PC-3 (cell line): ENCODE measurements at regions not wholly inside any gene's neighbourhood (a gene's known extent, or its start where the extent isn't known, plus 50 kb on each side); places are given as distances from the start of the nearest gene placed in this dataset.

Experiments
- ATAC-seq: fragments of 200-7000 bp; cut with Tn5 transposase; 2 replicates; pipeline ENCODE4 v1.9.1; 2020; ENCODE audit warnings: mild to moderate bottlenecking, moderate library complexity
- BruUV-seq: library from RNA; stranded (reverse); fragments of 400-500 nt; replicated peaks from 2 replicates; lab custom pipeline; 2021; lab: Mats Ljungman, UMichigan
- CTCF ChIA-PET: fragments of 300-600 bp; sonication (Branson Sonifier 250); formaldehyde crosslinking; loops from one replicate; lab custom pipeline; 2022; ENCODE audit warnings: antibody characterized with exemption; lab: Charles Lee
- POLR2A ChIA-PET: fragments of 300-600 bp; sonication (Branson Sonifier 250); formaldehyde crosslinking; loops from one replicate; lab custom pipeline; 2022; ENCODE audit warnings: antibody characterized with exemption; ENCODE audit not compliant: unreplicated experiment; lab: Charles Lee
- DNase-seq: peaks from one replicate; pipeline ENCODE4 v3.0.0-alpha.2; 2015
- H2AFZ ChIP-seq: fragments of 300-600 bp; sonication (generic); 2 replicates; pipeline ENCODE4 v1.6.0; 2016; ENCODE audit warnings: antibody characterized with exemption, low read length
- H3F3A ChIP-seq: fragments of 300-600 bp; sonication (generic); one replicate; pipeline ENCODE4 v1.6.0; 2017; ENCODE audit warnings: antibody characterized with exemption, low read length, control low read depth, mild to moderate bottlenecking; ENCODE audit not compliant: unreplicated experiment
- H3K27ac ChIP-seq: fragments of 300-600 bp; sonication (generic); 2 replicates; pipeline ENCODE4 v1.5.1; 2016; ENCODE audit warnings: mild to moderate bottlenecking, low read length
- H3K27me3 ChIP-seq: fragments of 300-600 bp; sonication (generic); 2 replicates; pipeline ENCODE4 v1.6.1; 2016; ENCODE audit warnings: low read length, mixed read lengths
- H3K36me3 ChIP-seq: fragments of 300-600 bp; sonication (generic); 2 replicates; pipeline ENCODE4 v1.6.1; 2016; ENCODE audit warnings: low read depth, mixed run types, low read length, mixed read lengths
- H3K4me1 ChIP-seq: fragments of 300-600 bp; sonication (generic); 2 replicates; pipeline ENCODE4 v1.5.1; 2016; ENCODE audit warnings: low read length; ENCODE audit not compliant: insufficient read depth
- H3K4me2 ChIP-seq: fragments of 300-600 bp; sonication (generic); 2 replicates; pipeline ENCODE4 v1.6.0; 2016; ENCODE audit warnings: low read length
- H3K4me3 ChIP-seq: fragments of 300-600 bp; sonication (generic); 2 replicates; pipeline ENCODE4 v1.5.1; 2016; ENCODE audit warnings: mild to moderate bottlenecking, low read length, mixed read lengths
- H3K79me2 ChIP-seq: fragments of 300-600 bp; sonication (generic); 2 replicates; pipeline ENCODE4 v1.6.1; 2017; ENCODE audit warnings: low read length, mixed read lengths
- H3K9ac ChIP-seq: fragments of 300-600 bp; sonication (generic); 2 replicates; pipeline ENCODE4 v1.6.0; 2016; ENCODE audit warnings: mild to moderate bottlenecking, low read length
- H3K9me2 ChIP-seq: fragments of 300-600 bp; sonication (generic); replicated peaks from 2 replicates; pipeline ENCODE4 v1.6.1; 2016; ENCODE audit warnings: mixed run types, low read length, mixed read lengths
- H3K9me3 ChIP-seq: fragments of 300-600 bp; sonication (generic); 2 replicates; pipeline ENCODE4 v1.6.1; 2016; ENCODE audit warnings: low read length, mixed read lengths
- H4K20me1 ChIP-seq: fragments of 300-600 bp; sonication (generic); 2 replicates; pipeline ENCODE4 v1.6.1; 2016; ENCODE audit warnings: low read length, mixed read lengths
- EZH2 ChIP-seq: fragments of 300-600 bp; sonication (generic); IDR thresholded peaks from one replicate; pipeline ENCODE4 v1.6.1; 2017; ENCODE audit warnings: antibody characterized with exemption, mild to moderate bottlenecking, low read length; ENCODE audit not compliant: unreplicated experiment
- EZH2phosphoT487 ChIP-seq: fragments of 300-600 bp; sonication (generic); IDR thresholded peaks from 2 replicates; pipeline ENCODE4 v1.6.1; 2018; ENCODE audit warnings: mild to moderate bottlenecking, antibody characterized with exemption, low read length, borderline replicate concordance
- intact Hi-C: fragments of 100-400 bp; cut with micrococcal nuclease; formaldehyde crosslinking; loops from 2 replicates; pipeline ENCODE4 v1.9.0; 2023
- TF ChIP-seq, protein P1 (sequence below): fragments of 300-600 bp; sonication (generic); conservative IDR thresholded peaks from 2 replicates; pipeline ENCODE4 v1.5.1; 2017; ENCODE audit warnings: antibody characterized with exemption, low read depth, mild to moderate bottlenecking, low read length

DNA sequence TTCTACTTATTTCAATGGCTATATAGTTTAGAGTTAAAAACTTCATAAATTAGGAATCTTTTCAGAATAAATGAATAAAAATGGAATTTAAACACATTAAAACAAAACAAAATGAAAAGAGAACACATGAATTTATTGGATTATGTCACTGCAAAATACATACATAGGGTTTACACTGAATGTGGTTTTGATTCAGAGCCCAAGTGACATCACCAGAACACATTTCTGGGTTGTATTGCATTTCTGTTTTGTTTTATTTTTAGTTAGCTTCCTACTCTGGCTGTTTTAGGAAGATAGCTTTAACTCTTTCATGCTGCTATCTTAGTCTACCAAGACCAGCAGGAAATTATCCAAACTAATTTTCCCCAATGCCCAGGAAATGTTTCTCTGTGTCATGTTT lies 1935.0 kb downstream of the EFNA5 start:
- no peak overlapping the region for H2AFZ ChIP-seq
- POLR2A ChIA-PET = no interaction called here
- no peak overlapping the region for H3K9ac ChIP-seq
- H3K4me3 ChIP-seq = no peak overlapping the region
- TF ChIP-seq, protein P1, sequence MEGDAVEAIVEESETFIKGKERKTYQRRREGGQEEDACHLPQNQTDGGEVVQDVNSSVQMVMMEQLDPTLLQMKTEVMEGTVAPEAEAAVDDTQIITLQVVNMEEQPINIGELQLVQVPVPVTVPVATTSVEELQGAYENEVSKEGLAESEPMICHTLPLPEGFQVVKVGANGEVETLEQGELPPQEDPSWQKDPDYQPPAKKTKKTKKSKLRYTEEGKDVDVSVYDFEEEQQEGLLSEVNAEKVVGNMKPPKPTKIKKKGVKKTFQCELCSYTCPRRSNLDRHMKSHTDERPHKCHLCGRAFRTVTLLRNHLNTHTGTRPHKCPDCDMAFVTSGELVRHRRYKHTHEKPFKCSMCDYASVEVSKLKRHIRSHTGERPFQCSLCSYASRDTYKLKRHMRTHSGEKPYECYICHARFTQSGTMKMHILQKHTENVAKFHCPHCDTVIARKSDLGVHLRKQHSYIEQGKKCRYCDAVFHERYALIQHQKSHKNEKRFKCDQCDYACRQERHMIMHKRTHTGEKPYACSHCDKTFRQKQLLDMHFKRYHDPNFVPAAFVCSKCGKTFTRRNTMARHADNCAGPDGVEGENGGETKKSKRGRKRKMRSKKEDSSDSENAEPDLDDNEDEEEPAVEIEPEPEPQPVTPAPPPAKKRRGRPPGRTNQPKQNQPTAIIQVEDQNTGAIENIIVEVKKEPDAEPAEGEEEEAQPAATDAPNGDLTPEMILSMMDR = no peak
- no peak for TF ChIP-seq EZH2
- TF ChIP-seq EZH2phosphoT487 = no peak
- DNase-seq = peak; percentile 50
- intact Hi-C loops = no loop called here
- no TSS peak for BruUV-seq
- H3K4me1 ChIP-seq = peaks cover 23% of the 10 kb centered on the region
- H3K9me2 ChIP-seq = no peaks in the 10 kb centered on the region
- H3K27me3 ChIP-seq = no peaks in the 10 kb centered on the region
- CTCF ChIA-PET = no interaction called here
- H4K20me1 ChIP-seq = no peaks in the 10 kb centered on the region
- H3K36me3 ChIP-seq = no peaks in the 10 kb centered on the region
- peak overlapping the region; percentile 56 for H3K27ac ChIP-seq
- H3K4me2 ChIP-seq = no peak overlapping the region
- no peaks in the 10 kb centered on the region for H3F3A ChIP-seq
- peak; percentile 61 for ATAC-seq
- H3K9me3 ChIP-seq = 0 out of 2 replicates have a peak, but pooled peaks cover 3% of the 10 kb centered on the region
- no peaks in the 10 kb centered on the region for H3K79me2 ChIP-seq

DNA sequence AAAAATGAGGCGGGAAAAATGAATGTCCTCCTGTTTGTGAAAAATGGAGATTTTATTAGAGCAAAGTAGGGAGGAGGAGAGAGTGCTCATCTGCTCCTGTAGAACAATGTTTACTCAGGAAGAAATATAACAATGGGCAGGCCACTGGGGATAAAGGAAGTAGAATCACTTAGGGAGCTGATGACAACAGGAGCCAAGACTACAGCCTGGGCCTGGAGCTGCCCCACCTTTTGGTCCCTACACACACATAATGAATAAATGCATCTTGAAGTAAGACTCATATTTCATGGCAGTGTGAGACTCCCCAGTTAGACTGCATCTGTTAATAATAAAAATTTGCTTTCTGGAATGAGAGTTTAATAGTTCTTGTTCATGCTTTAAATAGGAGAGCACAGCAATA lies 1939.8 kb downstream of the EFNA5 start:
- Histone ChIP-seq H3K9me2 (no peaks in the 10 kb centered on the region), H3K4me2 (no peak overlapping the region), H3K79me2 (no peaks in the 10 kb centered on the region), H3K27me3 (no peaks in the 10 kb centered on the region), H3K4me3 (no peak overlapping the region), H3K9ac (no peak overlapping the region), H3K36me3 (no peaks in the 10 kb centered on the region), H3K4me1 (peaks cover 11% of the 10 kb centered on the region; the same call in 1 of the 2 replicates), H3K27ac (no peak overlapping the region), H3F3A (no peaks in the 10 kb centered on the region), H4K20me1 (no peaks in the 10 kb centered on the region), H2AFZ (no peak overlapping the region), H3K9me3 (0 out of 2 replicates have a peak, but pooled peaks cover 3% of the 10 kb centered on the region)
- ATAC-seq = peak; percentile 38; the same call in 1 of the 2 replicates
- intact Hi-C loops = no loop called here
- POLR2A ChIA-PET = no interaction called here
- BruUV-seq = no TSS peak
- CTCF ChIA-PET = no interaction called here
- no peak for DNase-seq
- TF ChIP-seq EZH2 (no peak), EZH2phosphoT487 (no peak)
- TF ChIP-seq, protein P1 = no peak

DNA sequence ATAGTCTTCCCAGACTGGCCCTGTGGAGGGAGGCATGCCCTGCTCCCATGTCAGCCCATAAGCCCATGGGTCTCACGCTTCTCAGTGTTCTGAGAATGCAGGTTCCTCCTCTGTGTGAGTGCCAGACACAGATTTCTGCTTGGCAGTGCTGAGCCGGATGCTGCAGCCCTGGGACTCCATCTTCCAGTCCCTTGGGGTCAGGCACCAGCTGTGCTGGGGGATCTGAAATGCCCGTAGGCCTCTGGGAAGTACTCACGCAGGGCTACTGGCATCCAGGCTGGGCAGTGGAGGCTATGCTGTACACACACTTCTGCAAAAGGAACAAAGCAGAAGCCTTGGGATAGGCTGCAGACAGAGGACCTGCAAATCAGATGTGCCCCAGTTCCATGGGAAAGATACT lies 1944.6 kb downstream of the EFNA5 start:
- intact Hi-C loops = no loop called here
- Histone ChIP-seq H3K9me3 (no peaks in the 10 kb centered on the region), H3K27me3 (no peaks in the 10 kb centered on the region), H3K9ac (no peak overlapping the region), H3K27ac (no peak overlapping the region), H2AFZ (no peak overlapping the region), H3F3A (no peaks in the 10 kb centered on the region), H3K36me3 (no peaks in the 10 kb centered on the region), H4K20me1 (no peaks in the 10 kb centered on the region), H3K9me2 (no peaks in the 10 kb centered on the region), H3K4me2 (no peak overlapping the region), H3K4me3 (no peak overlapping the region), H3K79me2 (no peaks in the 10 kb centered on the region), H3K4me1 (no peaks in the 10 kb centered on the region)
- POLR2A ChIA-PET = no interaction called here
- CTCF ChIA-PET = no interaction called here
- ATAC-seq (no peak), DNase-seq (no peak)
- no TSS peak for BruUV-seq
- no peak for TF ChIP-seq EZH2phosphoT487
- TF ChIP-seq, protein P1 = no peak
- TF ChIP-seq EZH2 = no peak
